ENCODE measurements at regions not wholly inside any gene's neighbourhood (a gene's known extent, or its start where the extent isn't known, plus 50 kb on each side); places are given as distances from the start of the nearest gene placed in this dataset.

GRCh38 chr3:3951501-3951900, 152.3 kb downstream of the LRRN1 start:
- no peak for TF ChIP-seq ZBTB7A (IDR thresholded peaks at IDR 0.05; ENCODE audit: low read depth)
- no peak for TF ChIP-seq RAD21 (IDR thresholded peaks at IDR 0.05; ENCODE audit: low read depth)
- TF ChIP-seq CEBPB (IDR thresholded peaks at IDR 0.05), result no peak
- no peak for TF ChIP-seq TAF1 (IDR thresholded peaks at IDR 0.05; ENCODE audit: low read depth)
